ENCODE measurements at regions not wholly inside any gene's neighbourhood (a gene's known extent, or its start where the extent isn't known, plus 50 kb on each side); places are given as distances from the start of the nearest gene placed in this dataset.
A peak's percentile ranks its signal among the peaks of the same experiment; 100 is the strongest.
"Not testable (repeated sequence)": the region's sequence is repeated elsewhere in the genome, so short reads cannot be mapped to it uniquely, and the experiment has no call there.

DNA sequence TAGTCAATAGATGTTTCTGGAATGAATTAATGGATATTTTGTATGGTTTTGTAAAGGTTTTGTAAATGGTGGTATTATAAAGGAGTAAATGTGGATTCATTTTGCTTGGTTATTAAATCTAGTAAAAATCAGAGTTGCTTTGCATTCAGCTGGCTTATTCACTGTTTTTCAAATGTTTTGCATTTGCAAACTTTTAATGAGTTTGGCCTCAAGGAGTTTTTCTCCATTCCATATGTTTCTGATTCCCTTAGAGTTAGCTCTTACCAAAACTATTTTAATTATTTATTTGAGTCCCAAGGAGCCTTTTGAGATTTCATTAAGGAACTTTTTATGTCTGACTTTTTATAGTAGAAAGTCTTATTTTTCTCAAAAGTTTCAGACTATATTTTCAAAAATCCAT is 992.2 kb downstream of the DIPK2A start:
- TF ChIP-seq, protein P1, sequence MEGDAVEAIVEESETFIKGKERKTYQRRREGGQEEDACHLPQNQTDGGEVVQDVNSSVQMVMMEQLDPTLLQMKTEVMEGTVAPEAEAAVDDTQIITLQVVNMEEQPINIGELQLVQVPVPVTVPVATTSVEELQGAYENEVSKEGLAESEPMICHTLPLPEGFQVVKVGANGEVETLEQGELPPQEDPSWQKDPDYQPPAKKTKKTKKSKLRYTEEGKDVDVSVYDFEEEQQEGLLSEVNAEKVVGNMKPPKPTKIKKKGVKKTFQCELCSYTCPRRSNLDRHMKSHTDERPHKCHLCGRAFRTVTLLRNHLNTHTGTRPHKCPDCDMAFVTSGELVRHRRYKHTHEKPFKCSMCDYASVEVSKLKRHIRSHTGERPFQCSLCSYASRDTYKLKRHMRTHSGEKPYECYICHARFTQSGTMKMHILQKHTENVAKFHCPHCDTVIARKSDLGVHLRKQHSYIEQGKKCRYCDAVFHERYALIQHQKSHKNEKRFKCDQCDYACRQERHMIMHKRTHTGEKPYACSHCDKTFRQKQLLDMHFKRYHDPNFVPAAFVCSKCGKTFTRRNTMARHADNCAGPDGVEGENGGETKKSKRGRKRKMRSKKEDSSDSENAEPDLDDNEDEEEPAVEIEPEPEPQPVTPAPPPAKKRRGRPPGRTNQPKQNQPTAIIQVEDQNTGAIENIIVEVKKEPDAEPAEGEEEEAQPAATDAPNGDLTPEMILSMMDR (conservative IDR thresholded peaks at IDR 0.05; ENCODE audit: low read length), result no peak
- DNase-seq (ENCODE audit: low read depth), result peak; percentile 3

GRCh38 chr3:144966560-144966959 is 994.9 kb downstream of the DIPK2A start:
- DNase-seq (ENCODE audit: low read depth), result no peak
- TF ChIP-seq, protein P1 (conservative IDR thresholded peaks at IDR 0.05; ENCODE audit: low read length), result no peak
- H3K4me3 ChIP-seq (ENCODE audit: low read length), result no peak overlapping the region

More for the DNA sequence above, 992.2 kb downstream of the DIPK2A start:
- no peak overlapping the region for H3K4me3 ChIP-seq (ENCODE audit: low read length)

- DNase-seq (ENCODE audit: low read depth), result no peak
- no peak overlapping the region for H3K4me3 ChIP-seq (ENCODE audit: low read length)
- TF ChIP-seq, protein P1 (conservative IDR thresholded peaks at IDR 0.05; ENCODE audit: low read length), result no peak
Observed at GRCh38 chr3:144968750-144969350, 997.2 kb downstream of the DIPK2A start.

- DNase-seq (ENCODE audit: low read depth); H3K4me3 ChIP-seq (ENCODE audit: low read length): not testable (repeated sequence)
Observed at GRCh38 chr3:144984481-144984880, 1012.9 kb downstream of the DIPK2A start.

DNA sequence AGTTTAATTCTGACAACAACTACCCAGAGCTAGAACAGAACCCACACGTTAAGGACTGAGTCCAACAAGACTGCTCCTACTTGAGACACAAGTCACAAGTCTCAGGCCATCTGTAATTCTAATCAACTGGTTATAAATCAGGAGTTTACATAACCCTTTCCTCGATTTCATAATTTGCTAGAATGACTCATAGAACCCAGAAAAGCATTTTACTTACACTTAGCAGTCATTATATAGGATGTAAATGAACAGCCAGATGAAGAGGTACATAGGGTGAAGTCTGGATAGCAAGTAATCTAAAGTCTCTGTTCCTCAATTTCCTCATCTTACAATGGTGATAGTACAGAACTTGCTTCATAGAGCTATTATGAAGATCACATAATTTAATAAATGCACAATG is 1018.2 kb downstream of the DIPK2A start:
- TF ChIP-seq, protein P1 (conservative IDR thresholded peaks at IDR 0.05; ENCODE audit: low read length), result no peak
- no peak for DNase-seq (ENCODE audit: low read depth)
- H3K4me3 ChIP-seq (ENCODE audit: low read length), result no peak overlapping the region

- DNase-seq (ENCODE audit: low read depth), result no peak
- TF ChIP-seq, protein P1 (conservative IDR thresholded peaks at IDR 0.05; ENCODE audit: low read length), result no peak
- no peak overlapping the region for H3K4me3 ChIP-seq (ENCODE audit: low read length)
Observed at GRCh38 chr3:144995856-144996255, 1024.2 kb downstream of the DIPK2A start.

DNA sequence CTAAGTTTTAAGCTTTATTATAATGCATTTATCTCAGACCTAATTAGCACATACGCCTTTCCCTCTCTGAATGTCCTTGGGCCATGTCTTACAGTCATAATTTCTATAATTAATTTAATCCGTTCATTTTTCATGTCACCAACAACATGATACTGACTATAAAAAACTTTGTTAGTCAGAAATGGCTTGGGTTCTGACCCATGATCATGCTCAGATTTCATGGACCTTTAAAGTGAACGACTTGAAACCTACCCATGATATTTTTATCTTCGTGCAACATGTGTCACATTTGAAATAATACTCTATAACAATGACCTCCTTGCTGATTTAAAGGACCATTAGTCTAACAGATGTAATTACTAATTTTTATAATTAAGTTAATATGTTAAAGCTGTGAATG is 1033.8 kb downstream of the DIPK2A start:
- no peak overlapping the region for H3K4me3 ChIP-seq (ENCODE audit: low read length)

More for the DNA sequence above, 1033.8 kb downstream of the DIPK2A start:
- TF ChIP-seq, protein P1 (conservative IDR thresholded peaks at IDR 0.05; ENCODE audit: low read length), result no peak
- DNase-seq (ENCODE audit: low read depth), result no peak
